ENCODE measurements at regions not wholly inside any gene's neighbourhood (a gene's known extent, or its start where the extent isn't known, plus 50 kb on each side); places are given as distances from the start of the nearest gene placed in this dataset.

GRCh38 chr10:10273661-10274060 lies 744.0 kb upstream of the CELF2 start:
- no peaks in the 10 kb centered on the region for H3K36me3 ChIP-seq (ENCODE audit: control insufficient read depth in 4 of 4, insufficient read depth in 3 of 4, low read depth in 1 of 4, low read length in 3 of 4)
- DNase-seq (ENCODE audit: low spot score) = no peak
- no peak for TF ChIP-seq GABPA (IDR thresholded peaks at IDR 0.05 in 1 of 2, conservative IDR thresholded peaks at IDR 0.05 in 1 of 2)
- TF ChIP-seq ZBTB33 (IDR thresholded peaks at IDR 0.05) = no peak
- no peak for TF ChIP-seq HNF4A (conservative IDR thresholded peaks at IDR 0.05)
- TF ChIP-seq, protein P1, sequence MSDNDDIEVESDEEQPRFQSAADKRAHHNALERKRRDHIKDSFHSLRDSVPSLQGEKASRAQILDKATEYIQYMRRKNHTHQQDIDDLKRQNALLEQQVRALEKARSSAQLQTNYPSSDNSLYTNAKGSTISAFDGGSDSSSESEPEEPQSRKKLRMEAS (IDR thresholded peaks at IDR 0.05) = no peak
- TF ChIP-seq YY1 (IDR thresholded peaks at IDR 0.05) = no peak
- TF ChIP-seq SP1 (IDR thresholded peaks at IDR 0.05) = no peak
- TF ChIP-seq REST (IDR thresholded peaks at IDR 0.05) = no peak
- TF ChIP-seq RXRA (IDR thresholded peaks at IDR 0.05) = no peak
- TF ChIP-seq, protein P2, sequence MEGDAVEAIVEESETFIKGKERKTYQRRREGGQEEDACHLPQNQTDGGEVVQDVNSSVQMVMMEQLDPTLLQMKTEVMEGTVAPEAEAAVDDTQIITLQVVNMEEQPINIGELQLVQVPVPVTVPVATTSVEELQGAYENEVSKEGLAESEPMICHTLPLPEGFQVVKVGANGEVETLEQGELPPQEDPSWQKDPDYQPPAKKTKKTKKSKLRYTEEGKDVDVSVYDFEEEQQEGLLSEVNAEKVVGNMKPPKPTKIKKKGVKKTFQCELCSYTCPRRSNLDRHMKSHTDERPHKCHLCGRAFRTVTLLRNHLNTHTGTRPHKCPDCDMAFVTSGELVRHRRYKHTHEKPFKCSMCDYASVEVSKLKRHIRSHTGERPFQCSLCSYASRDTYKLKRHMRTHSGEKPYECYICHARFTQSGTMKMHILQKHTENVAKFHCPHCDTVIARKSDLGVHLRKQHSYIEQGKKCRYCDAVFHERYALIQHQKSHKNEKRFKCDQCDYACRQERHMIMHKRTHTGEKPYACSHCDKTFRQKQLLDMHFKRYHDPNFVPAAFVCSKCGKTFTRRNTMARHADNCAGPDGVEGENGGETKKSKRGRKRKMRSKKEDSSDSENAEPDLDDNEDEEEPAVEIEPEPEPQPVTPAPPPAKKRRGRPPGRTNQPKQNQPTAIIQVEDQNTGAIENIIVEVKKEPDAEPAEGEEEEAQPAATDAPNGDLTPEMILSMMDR (IDR thresholded peaks at IDR 0.05; ENCODE audit: low read depth, low read length, missing input control) = no peak
- TF ChIP-seq FOXA2 (IDR thresholded peaks at IDR 0.05) = no peak
- TF ChIP-seq NR2F2 (IDR thresholded peaks at IDR 0.05) = no peak
- TF ChIP-seq JUND (IDR thresholded peaks at IDR 0.05) = no peak
- TF ChIP-seq EGR1 (IDR thresholded peaks at IDR 0.05; ENCODE audit: low read depth in 2 of 2) = no peak
- TF ChIP-seq, protein P3, sequence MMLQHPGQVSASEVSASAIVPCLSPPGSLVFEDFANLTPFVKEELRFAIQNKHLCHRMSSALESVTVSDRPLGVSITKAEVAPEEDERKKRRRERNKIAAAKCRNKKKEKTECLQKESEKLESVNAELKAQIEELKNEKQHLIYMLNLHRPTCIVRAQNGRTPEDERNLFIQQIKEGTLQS (IDR thresholded peaks at IDR 0.05) = no peak
- TF ChIP-seq TAF1 (conservative IDR thresholded peaks at IDR 0.05) = no peak
- no peak for TF ChIP-seq HNF4G (IDR thresholded peaks at IDR 0.05)
- no peak for TF ChIP-seq FOXA1 (IDR thresholded peaks at IDR 0.05)
- no peak for TF ChIP-seq RAD21 (IDR thresholded peaks at IDR 0.05)
- H3K27ac ChIP-seq (ENCODE audit: low read depth in 1 of 2, low read length in 2 of 2) = no peak overlapping the region
- no peaks in the 10 kb centered on the region for H3K4me1 ChIP-seq (ENCODE audit: control insufficient read depth in 4 of 4, insufficient read depth in 4 of 4, low read length in 3 of 4)
- H3K4me3 ChIP-seq (ENCODE audit: low read depth in 1 of 3, low read length in 3 of 3) = no peak overlapping the region
- H3K9me3 ChIP-seq (ENCODE audit: control insufficient read depth in 4 of 4, low read length in 3 of 4) = no peaks in the 10 kb centered on the region
- no peaks in the 10 kb centered on the region for H3K27me3 ChIP-seq (ENCODE audit: control insufficient read depth in 4 of 4, insufficient read depth in 4 of 4, low read length in 3 of 4)
- 66% methylated on average over 3 of the region's 3 CpGs for WGBS
- no peak overlapping the region for H3K9ac ChIP-seq (ENCODE audit: low read depth in 1 of 2, low read length in 2 of 2)
